AG10803 (cell line): ENCODE measurements at regions not wholly inside any gene's neighbourhood (a gene's known extent, or its start where the extent isn't known, plus 50 kb on each side); places are given as distances from the start of the nearest gene placed in this dataset.

Experiments used
- DNase-seq: peaks from one replicate; pipeline ENCODE4 v3.0.0; 2010; ENCODE audit warnings: low read depth
- H3K4me3 ChIP-seq: 2 replicates; pipeline ENCODE4 v1.5.1; 2011; ENCODE audit warnings: mild to moderate bottlenecking, low read length, control low read depth
- CTCF ChIP-seq: conservative IDR thresholded peaks from 2 replicates; pipeline ENCODE4 v1.5.1; 2011; ENCODE audit warnings: mild to moderate bottlenecking, low read length, control low read depth, inconsistent platforms

- no peak overlapping the region for H3K4me3 ChIP-seq
- no peak for DNase-seq
- TF ChIP-seq CTCF, result no peak
These were observed 1737.7 kb upstream of the WWC1 start for GRCh38 chr5:166553778-166554177.

GRCh38 chr5:166561759-166562158 lies 1729.7 kb upstream of the WWC1 start:
- TF ChIP-seq CTCF, result no peak
- H3K4me3 ChIP-seq, result no peak overlapping the region
- DNase-seq, result no peak

- no peak overlapping the region for H3K4me3 ChIP-seq
- no peak for TF ChIP-seq CTCF
- no peak for DNase-seq
These were observed 1729.2 kb upstream of the WWC1 start for GRCh38 chr5:166562246-166562645.

- no peak for TF ChIP-seq CTCF
- no peak for DNase-seq
- H3K4me3 ChIP-seq, result no peak overlapping the region
These were observed 1724.7 kb upstream of the WWC1 start for GRCh38 chr5:166566725-166567124.

- H3K4me3 ChIP-seq, result no peak overlapping the region
- TF ChIP-seq CTCF, result no peak
- no peak for DNase-seq
These were observed 1720.6 kb upstream of the WWC1 start for GRCh38 chr5:166570865-166571264.

- no peak overlapping the region for H3K4me3 ChIP-seq
- TF ChIP-seq CTCF, result no peak
- no peak for DNase-seq
These were observed 1719.8 kb upstream of the WWC1 start for GRCh38 chr5:166571668-166572067.

GRCh38 chr5:166576323-166576722 lies 1715.1 kb upstream of the WWC1 start:
- DNase-seq, result no peak

More at GRCh38 chr5:166576323-166576722, 1715.1 kb upstream of the WWC1 start:
- no peak for TF ChIP-seq CTCF
- no peak overlapping the region for H3K4me3 ChIP-seq
